Panc1 (cell line): ENCODE measurements at regions not wholly inside any gene's neighbourhood (a gene's known extent, or its start where the extent isn't known, plus 50 kb on each side); places are given as distances from the start of the nearest gene placed in this dataset.

Experiments
- ATAC-seq: fragments of 200-7000 bp; cut with Tn5 transposase; 2 replicates; pipeline ENCODE4 v1.9.1; 2020; ENCODE audit warnings: mild to moderate bottlenecking, moderate library complexity
- BruUV-seq: library from RNA; stranded (reverse); fragments of 400-500 nt; replicated peaks from 2 replicates; lab custom pipeline; 2021; lab: Mats Ljungman, UMichigan
- CTCF ChIA-PET: fragments of 300-600 bp; sonication (Branson Sonifier 250); formaldehyde crosslinking; loops from one replicate; lab custom pipeline; 2022; ENCODE audit warnings: antibody characterized with exemption; lab: Charles Lee
- POLR2A ChIA-PET: fragments of 300-600 bp; sonication (Branson Sonifier 250); formaldehyde crosslinking; loops from one replicate; lab custom pipeline; 2022; ENCODE audit warnings: antibody characterized with exemption; lab: Charles Lee
- DNase-seq: peaks from one replicate; pipeline ENCODE4 v3.0.0-alpha.2; 2010; ENCODE audit warnings: low read depth, low spot score
- H3K27ac ChIP-seq: 2 replicates; pipeline ENCODE4 v1.5.1; 2011; ENCODE audit warnings: mild to moderate bottlenecking, low read length, inconsistent platforms
- H3K27me3 ChIP-seq: fragments of 200-500 bp; sonication (Bioruptor generic); 2 replicates; pipeline ENCODE4 v1.6.0; 2014; ENCODE audit warnings: low read length, inconsistent platforms; ENCODE audit not compliant: control insufficient read depth, insufficient read depth
- H3K36me3 ChIP-seq: fragments of 200-500 bp; sonication (Bioruptor generic); 2 replicates; pipeline ENCODE4 v1.5.1; 2014; ENCODE audit warnings: inconsistent platforms, mild to moderate bottlenecking, low read length, moderate library complexity; ENCODE audit not compliant: control insufficient read depth, insufficient read depth
- H3K4me1 ChIP-seq: 2 replicates; pipeline ENCODE4 v1.5.1; 2011; ENCODE audit warnings: inconsistent platforms, mild to moderate bottlenecking, low read length, moderate library complexity; ENCODE audit not compliant: control insufficient read depth, insufficient read depth
- H3K4me3 ChIP-seq, 2 experiments: 2 replicates each; pipeline ENCODE4 v1.5.1; 2011 to 2012; ENCODE audit warnings: low read depth in 2 of 2, low read length in 2 of 2, mild to moderate bottlenecking in 2 of 2, inconsistent platforms in 1 of 2, moderate library complexity in 1 of 2
- H3K9me3 ChIP-seq: fragments of 200-500 bp; sonication (Bioruptor generic); 2 replicates; pipeline ENCODE4 v1.5.1; 2014; ENCODE audit warnings: low read depth, mild to moderate bottlenecking, inconsistent platforms, low read length, moderate library complexity; ENCODE audit not compliant: control insufficient read depth, insufficient read depth
- POLR2AphosphoS5 ChIP-seq: IDR thresholded peaks from 2 replicates; pipeline ENCODE4 v1.6.1; 2012; ENCODE audit warnings: mild to moderate bottlenecking, low read depth, low read length, moderate library complexity
- SIN3A ChIP-seq: IDR thresholded peaks from 2 replicates; pipeline ENCODE4 v1.6.1; 2012; ENCODE audit warnings: low read depth, mild to moderate bottlenecking, low read length, moderate library complexity, borderline replicate concordance; ENCODE audit not compliant: insufficient read depth
- TCF7L2 ChIP-seq: IDR thresholded peaks from 2 replicates; pipeline ENCODE4 v1.6.1; 2011; ENCODE audit warnings: mild to moderate bottlenecking, low read depth, low read length, inconsistent platforms
- in situ Hi-C: cut with HindIII; loops from 2 replicates; pipeline ENCODE4 v1.10.0; 2016; ENCODE audit warnings: low sequenced_read_pairs, low pct_unique_long_range_greater_than_20kb
- intact Hi-C: fragments of 100-400 bp; cut with micrococcal nuclease; formaldehyde crosslinking; loops from one replicate; pipeline ENCODE4 v1.10.0; 2022; ENCODE audit not compliant: unreplicated experiment
- TF ChIP-seq, protein P1 (sequence below): fragments of 450-650 bp; IDR thresholded peaks from 2 replicates; pipeline ENCODE4 v1.5.1; 2017; ENCODE audit warnings: mild to moderate bottlenecking
- TF ChIP-seq, protein P2 (sequence below), 2 experiments: IDR thresholded peaks; 2 replicates each; pipeline ENCODE4 v1.6.1; 2011 to 2012; ENCODE audit warnings: low read depth in 2 of 2, control low read depth in 1 of 2, low read length in 1 of 2, mild to moderate bottlenecking in 1 of 2, moderate library complexity in 1 of 2; ENCODE audit not compliant: insufficient read depth in 1 of 2

DNA sequence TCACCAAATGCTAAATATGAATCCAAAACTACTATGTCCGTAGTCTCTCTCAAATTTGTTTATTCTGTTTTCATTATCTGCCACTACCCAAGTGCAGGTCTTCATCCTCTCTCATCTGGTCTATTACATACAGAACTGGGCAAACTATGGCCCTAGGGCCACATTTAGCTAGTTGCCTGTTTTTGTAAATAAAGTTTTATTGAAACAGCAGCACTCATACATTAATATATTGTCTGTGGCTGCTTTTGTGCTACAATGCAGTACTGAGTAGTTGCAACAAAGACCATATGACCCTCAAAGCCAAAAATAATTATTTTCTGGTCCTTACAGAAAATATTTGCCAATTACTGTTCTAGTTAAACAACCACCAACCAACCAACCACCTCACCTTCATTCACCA lies 172.2 kb upstream of the NCKAP5 start:
- Histone ChIP-seq H3K27me3 (no peaks in the 10 kb centered on the region), H3K27ac (no peak overlapping the region), H3K4me1 (no peaks in the 10 kb centered on the region), H3K36me3 (no peaks in the 10 kb centered on the region), H3K4me3 (no peak overlapping the region), H3K9me3 (no peaks in the 10 kb centered on the region)
- CTCF ChIA-PET: no interaction called here
- in situ Hi-C loops (no loop called here), intact Hi-C loops (no loop called here)
- BruUV-seq: no TSS peak
- DNase-seq (no peak), ATAC-seq (no peak)
- TF ChIP-seq TCF7L2 (no peak), POLR2AphosphoS5 (no peak), SIN3A (no peak)
- TF ChIP-seq, protein P1, sequence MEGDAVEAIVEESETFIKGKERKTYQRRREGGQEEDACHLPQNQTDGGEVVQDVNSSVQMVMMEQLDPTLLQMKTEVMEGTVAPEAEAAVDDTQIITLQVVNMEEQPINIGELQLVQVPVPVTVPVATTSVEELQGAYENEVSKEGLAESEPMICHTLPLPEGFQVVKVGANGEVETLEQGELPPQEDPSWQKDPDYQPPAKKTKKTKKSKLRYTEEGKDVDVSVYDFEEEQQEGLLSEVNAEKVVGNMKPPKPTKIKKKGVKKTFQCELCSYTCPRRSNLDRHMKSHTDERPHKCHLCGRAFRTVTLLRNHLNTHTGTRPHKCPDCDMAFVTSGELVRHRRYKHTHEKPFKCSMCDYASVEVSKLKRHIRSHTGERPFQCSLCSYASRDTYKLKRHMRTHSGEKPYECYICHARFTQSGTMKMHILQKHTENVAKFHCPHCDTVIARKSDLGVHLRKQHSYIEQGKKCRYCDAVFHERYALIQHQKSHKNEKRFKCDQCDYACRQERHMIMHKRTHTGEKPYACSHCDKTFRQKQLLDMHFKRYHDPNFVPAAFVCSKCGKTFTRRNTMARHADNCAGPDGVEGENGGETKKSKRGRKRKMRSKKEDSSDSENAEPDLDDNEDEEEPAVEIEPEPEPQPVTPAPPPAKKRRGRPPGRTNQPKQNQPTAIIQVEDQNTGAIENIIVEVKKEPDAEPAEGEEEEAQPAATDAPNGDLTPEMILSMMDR: no peak
- TF ChIP-seq, protein P2, sequence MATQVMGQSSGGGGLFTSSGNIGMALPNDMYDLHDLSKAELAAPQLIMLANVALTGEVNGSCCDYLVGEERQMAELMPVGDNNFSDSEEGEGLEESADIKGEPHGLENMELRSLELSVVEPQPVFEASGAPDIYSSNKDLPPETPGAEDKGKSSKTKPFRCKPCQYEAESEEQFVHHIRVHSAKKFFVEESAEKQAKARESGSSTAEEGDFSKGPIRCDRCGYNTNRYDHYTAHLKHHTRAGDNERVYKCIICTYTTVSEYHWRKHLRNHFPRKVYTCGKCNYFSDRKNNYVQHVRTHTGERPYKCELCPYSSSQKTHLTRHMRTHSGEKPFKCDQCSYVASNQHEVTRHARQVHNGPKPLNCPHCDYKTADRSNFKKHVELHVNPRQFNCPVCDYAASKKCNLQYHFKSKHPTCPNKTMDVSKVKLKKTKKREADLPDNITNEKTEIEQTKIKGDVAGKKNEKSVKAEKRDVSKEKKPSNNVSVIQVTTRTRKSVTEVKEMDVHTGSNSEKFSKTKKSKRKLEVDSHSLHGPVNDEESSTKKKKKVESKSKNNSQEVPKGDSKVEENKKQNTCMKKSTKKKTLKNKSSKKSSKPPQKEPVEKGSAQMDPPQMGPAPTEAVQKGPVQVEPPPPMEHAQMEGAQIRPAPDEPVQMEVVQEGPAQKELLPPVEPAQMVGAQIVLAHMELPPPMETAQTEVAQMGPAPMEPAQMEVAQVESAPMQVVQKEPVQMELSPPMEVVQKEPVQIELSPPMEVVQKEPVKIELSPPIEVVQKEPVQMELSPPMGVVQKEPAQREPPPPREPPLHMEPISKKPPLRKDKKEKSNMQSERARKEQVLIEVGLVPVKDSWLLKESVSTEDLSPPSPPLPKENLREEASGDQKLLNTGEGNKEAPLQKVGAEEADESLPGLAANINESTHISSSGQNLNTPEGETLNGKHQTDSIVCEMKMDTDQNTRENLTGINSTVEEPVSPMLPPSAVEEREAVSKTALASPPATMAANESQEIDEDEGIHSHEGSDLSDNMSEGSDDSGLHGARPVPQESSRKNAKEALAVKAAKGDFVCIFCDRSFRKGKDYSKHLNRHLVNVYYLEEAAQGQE (IDR thresholded peaks at IDR 0.05; ENCODE audit: insufficient read depth in 1 of 2, low read depth in 2 of 2, low read length in 1 of 2): no peak
- POLR2A ChIA-PET: no interaction called here

DNA sequence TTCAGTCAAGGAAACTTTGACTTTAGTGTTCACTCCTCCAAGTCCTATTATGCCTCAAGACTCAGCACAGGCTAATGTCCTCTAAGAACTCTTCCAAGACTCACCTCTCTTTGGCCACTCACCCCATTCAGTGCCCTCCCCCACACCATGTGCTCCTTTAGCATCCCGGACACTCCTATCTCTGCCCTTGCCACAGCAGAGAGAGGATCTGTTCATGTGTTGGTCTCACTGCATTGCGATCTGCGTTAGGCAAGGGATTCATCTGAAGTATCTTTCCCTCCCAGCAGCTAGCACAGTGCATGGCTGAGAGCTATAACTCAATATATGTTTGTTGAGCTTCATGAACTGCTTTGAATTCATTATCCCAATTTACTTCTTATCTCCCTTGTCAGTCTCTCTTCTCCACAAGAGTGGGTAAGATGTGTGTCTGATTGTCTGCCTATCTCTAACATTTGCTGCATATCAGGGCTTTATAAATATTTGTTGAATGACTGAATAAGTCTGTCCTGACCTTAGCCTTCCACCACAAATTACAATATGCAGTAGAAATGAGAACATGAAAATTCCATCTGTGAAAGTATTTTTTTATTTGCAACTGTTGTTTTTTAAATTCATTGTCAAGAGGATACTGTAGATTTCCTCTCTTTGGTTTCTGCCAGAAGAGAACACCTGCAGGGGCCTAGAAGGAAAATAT lies 179.9 kb upstream of the NCKAP5 start:
- intact Hi-C loops (no loop called here), in situ Hi-C loops (no loop called here)
- TF ChIP-seq, protein P1: no peak
- TF ChIP-seq, protein P2 (IDR thresholded peaks at IDR 0.05; ENCODE audit: insufficient read depth in 1 of 2, low read depth in 2 of 2, low read length in 1 of 2): no peak
- TF ChIP-seq TCF7L2: no peak
- no peak for TF ChIP-seq SIN3A
- no peak for TF ChIP-seq POLR2AphosphoS5
- H3K27ac ChIP-seq: no peak overlapping the region
- no peak for ATAC-seq
- no peaks in the 10 kb centered on the region for H3K27me3 ChIP-seq
- H3K9me3 ChIP-seq: no peaks in the 10 kb centered on the region
- no peak for DNase-seq
- no peaks in the 10 kb centered on the region for H3K36me3 ChIP-seq
- no peak overlapping the region for H3K4me3 ChIP-seq
- H3K4me1 ChIP-seq: no peaks in the 10 kb centered on the region
- no TSS peak for BruUV-seq
- ChIA-PET POLR2A (no interaction called here), CTCF (no interaction called here)
